ENCODE measurements at regions not wholly inside any gene's neighbourhood (a gene's known extent, or its start where the extent isn't known, plus 50 kb on each side); places are given as distances from the start of the nearest gene placed in this dataset.
A peak's percentile ranks its signal among the peaks of the same experiment; 100 is the strongest.

DNA sequence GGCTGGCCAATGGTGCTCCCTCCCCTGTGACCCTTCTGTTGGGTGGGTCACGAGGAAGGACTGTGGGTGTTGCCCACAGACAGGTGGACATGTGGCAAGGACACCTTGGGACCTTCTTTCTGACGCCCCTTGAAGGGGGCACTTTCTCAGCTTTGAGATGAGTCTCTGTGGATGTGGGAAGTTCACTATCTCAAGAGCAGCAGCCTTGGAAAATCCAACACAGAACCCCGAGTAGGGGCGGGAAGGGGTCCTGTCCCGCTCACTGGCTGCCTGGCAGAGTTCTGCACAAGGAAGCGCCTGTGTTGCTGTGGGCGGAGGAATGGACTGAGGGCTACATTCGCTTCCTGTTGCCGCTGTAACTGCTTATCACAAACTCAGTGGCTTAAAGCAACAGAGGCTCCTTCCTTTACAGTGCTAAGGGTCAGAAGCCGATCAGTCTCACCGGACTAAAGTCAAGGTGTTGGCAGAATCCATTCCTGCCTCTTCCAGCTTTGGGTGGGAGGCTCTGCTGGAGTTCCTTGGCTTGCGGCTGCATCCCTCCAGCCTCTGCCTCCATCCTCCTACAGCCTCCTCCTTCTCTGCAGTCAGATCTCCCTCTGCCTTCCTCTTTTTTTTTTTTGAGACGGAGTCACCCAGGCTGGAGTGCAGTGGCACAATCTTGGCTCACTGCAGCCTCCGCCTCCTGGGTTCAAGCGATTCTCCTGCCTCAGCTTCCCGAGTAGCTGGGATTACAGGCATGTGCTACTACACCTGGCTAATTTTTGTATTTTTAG is 305.2 kb downstream of the SEC14L1 start:
- H3K27me3 ChIP-seq (ENCODE audit: control insufficient read depth in 1 of 2, insufficient read depth in 2 of 2, low read length in 2 of 2): no peaks in the 10 kb centered on the region
- no peaks in the 10 kb centered on the region for H3K36me3 ChIP-seq (ENCODE audit: insufficient read depth, low read length)
- no peaks in the 10 kb centered on the region for H3K9me3 ChIP-seq (ENCODE audit: low read length)
- H3K4me3 ChIP-seq (ENCODE audit: low read depth in 1 of 2, low read length in 2 of 2): no peak overlapping the region
- H3K9ac ChIP-seq (ENCODE audit: low read length): no peak overlapping the region
- H3K4me1 ChIP-seq (ENCODE audit: insufficient read depth, low read length): peaks cover 65% of the 10 kb centered on the region
- H3K27ac ChIP-seq (ENCODE audit: low read depth, low read length): peak overlapping the region; percentile 54

DNA sequence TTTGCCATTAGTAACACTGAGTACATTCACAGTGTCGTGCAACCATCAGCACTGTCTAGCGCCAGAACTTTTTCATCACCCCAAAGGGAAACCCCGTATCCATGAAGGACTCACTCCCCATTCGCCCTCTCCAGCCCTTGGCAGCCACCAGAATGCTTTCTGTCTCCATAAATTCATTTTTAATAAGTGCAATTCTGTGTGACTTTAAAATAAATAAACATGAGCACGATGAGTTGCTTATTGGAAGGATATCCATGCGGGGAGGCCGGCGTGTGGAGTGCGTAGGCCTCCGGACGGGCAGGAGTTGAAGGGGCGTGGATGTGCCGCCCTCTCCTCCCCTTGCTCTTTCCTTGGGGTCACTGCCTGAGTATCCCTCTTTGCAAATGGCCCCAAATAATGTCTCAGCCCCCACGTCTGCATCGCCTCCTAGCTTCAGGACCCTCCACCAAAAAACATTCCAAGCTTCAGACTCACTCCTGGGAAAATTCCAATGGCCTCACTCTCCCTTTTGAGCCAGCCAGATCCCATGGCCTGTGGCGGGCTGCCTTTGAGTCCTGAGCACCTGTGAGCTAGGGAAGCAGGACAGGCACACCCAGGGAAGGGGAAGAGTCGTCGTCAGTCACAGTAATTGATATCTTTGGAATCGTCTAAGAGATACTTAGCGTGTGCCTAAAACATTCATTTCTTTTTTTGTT is 306.3 kb downstream of the SEC14L1 start:
- H3K9me3 ChIP-seq (ENCODE audit: low read length): no peaks in the 10 kb centered on the region
- H3K36me3 ChIP-seq (ENCODE audit: insufficient read depth, low read length): no peaks in the 10 kb centered on the region
- H3K27ac ChIP-seq (ENCODE audit: low read depth, low read length): no peak overlapping the region
- H3K4me3 ChIP-seq (ENCODE audit: low read depth in 1 of 2, low read length in 2 of 2): no peak overlapping the region
- H3K27me3 ChIP-seq (ENCODE audit: control insufficient read depth in 1 of 2, insufficient read depth in 2 of 2, low read length in 2 of 2): no peaks in the 10 kb centered on the region
- no peak overlapping the region for H3K9ac ChIP-seq (ENCODE audit: low read length)
- peaks cover 60% of the 10 kb centered on the region for H3K4me1 ChIP-seq (ENCODE audit: insufficient read depth, low read length)

DNA sequence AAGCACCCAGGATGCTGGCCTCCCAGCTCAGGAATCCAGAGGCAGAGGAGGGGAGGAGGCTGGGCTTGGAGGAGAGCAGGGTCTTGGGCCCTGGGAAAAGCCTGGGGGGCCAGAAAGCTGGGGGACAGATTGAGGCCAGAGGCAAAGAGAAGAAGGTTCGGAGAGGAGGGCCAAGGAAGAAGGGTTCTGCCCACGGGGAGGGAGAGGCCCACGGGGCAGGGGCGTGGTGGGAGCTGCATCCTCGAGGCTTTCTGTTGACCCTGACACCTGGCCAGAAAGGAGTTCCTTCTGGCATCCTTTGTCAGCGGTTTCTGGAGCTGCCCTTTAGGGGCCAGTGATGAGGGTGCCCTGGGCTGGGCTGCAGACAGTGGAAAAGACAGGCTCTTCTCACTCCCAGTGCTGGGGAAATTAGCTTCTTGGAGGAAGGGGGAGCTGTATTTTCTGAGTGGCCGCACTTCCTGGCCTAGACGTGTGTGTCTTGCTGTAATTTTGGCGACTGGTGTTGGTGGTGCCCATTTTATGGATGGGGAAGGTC is 308.7 kb downstream of the SEC14L1 start:
- Histone ChIP-seq H3K9me3 (ENCODE audit: low read length) (no peaks in the 10 kb centered on the region), H3K36me3 (ENCODE audit: insufficient read depth, low read length) (no peaks in the 10 kb centered on the region), H3K4me3 (ENCODE audit: low read depth in 1 of 2, low read length in 2 of 2) (peak overlapping the region; percentile 22 to 62), H3K27ac (ENCODE audit: low read depth, low read length) (peak overlapping the region; percentile 87), H3K9ac (ENCODE audit: low read length) (peak overlapping the region; percentile 20), H3K4me1 (ENCODE audit: insufficient read depth, low read length) (peaks cover 70% of the 10 kb centered on the region), H3K27me3 (ENCODE audit: control insufficient read depth in 1 of 2, insufficient read depth in 2 of 2, low read length in 2 of 2) (no peaks in the 10 kb centered on the region)

DNA sequence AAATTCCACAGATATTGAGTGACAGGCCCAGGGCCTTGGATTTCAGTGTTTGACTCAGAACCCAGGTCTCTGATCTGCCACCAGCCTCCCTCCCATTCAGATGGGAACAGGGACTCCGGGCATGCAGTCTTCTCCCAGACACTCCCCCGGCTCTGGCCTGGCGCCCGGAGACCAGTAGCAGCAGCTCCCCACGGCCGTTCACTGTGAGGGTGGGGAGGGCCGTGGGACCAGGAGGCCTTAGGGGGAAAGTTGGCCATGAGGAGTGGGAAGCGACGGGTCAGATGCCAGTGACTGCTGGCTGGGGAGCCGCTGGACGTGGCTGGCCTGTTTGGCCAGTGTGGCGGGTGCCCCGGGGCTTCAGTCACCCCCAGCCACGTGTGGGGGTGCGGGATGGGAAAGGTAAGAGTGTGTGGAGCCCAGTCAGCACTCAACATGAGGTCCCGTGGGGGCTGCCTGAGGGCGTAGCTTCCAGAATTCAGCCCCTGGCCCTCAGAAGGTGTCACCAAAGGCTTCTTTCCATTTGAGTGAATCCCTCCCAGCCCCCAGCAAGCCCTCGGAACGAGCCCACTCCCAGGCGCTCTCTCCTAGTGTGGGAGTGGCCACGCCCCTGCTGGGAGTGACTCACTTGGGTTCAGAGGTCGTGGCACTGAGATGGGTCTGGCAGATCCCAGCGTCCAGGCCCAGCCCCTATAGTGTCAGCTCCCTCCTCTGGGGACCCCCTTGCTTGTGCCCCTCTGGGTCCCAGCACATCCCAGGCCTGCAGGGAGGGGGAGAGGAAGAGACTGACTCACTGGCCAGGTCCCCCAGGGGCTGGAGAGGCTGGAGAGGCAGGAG is 309.4 kb downstream of the SEC14L1 start:
- peaks cover 69% of the 10 kb centered on the region for H3K4me1 ChIP-seq (ENCODE audit: insufficient read depth, low read length)
- H3K27me3 ChIP-seq (ENCODE audit: control insufficient read depth in 1 of 2, insufficient read depth in 2 of 2, low read length in 2 of 2): no peaks in the 10 kb centered on the region
- no peaks in the 10 kb centered on the region for H3K36me3 ChIP-seq (ENCODE audit: insufficient read depth, low read length)
- peak overlapping the region; percentile 87 for H3K27ac ChIP-seq (ENCODE audit: low read depth, low read length)
- H3K9me3 ChIP-seq (ENCODE audit: low read length): no peaks in the 10 kb centered on the region
- peak overlapping the region; percentile 57 to 62 for H3K4me3 ChIP-seq (ENCODE audit: low read depth in 1 of 2, low read length in 2 of 2)
- H3K9ac ChIP-seq (ENCODE audit: low read length): peak overlapping the region; percentile 50

DNA sequence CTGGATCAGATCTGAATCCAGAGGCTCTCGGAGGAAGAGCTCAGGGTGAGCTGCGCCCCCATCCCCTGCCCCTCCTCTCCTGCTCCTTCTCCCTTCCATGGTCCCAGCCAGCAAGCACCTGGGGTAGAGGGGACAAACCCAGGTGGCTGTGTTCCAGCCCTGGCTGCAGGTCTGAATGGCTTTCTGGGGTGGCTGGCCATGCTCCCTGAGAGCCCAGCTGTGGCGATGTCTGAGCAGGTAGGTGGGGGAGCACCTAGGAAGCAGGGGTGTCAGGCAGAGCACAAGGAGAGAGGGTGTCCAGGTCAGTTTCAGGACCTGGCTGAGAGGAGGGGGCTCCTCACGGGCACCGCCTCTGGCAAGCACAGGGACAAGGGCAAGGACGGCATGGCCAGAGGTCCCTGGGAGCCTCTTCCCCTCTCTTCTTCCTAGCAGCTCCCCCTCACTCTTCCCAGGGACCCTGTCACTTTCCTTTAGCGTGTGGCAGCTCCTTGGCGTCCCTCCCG is 310.0 kb downstream of the SEC14L1 start:
- Histone ChIP-seq H3K4me1 (ENCODE audit: insufficient read depth, low read length) (peaks cover 67% of the 10 kb centered on the region), H3K36me3 (ENCODE audit: insufficient read depth, low read length) (no peaks in the 10 kb centered on the region), H3K9me3 (ENCODE audit: low read length) (no peaks in the 10 kb centered on the region), H3K9ac (ENCODE audit: low read length) (peak overlapping the region; percentile 50), H3K27me3 (ENCODE audit: control insufficient read depth in 1 of 2, insufficient read depth in 2 of 2, low read length in 2 of 2) (no peaks in the 10 kb centered on the region), H3K27ac (ENCODE audit: low read depth, low read length) (peak overlapping the region; percentile 87), H3K4me3 (ENCODE audit: low read depth in 1 of 2, low read length in 2 of 2) (peak overlapping the region; percentile 57 to 62)

DNA sequence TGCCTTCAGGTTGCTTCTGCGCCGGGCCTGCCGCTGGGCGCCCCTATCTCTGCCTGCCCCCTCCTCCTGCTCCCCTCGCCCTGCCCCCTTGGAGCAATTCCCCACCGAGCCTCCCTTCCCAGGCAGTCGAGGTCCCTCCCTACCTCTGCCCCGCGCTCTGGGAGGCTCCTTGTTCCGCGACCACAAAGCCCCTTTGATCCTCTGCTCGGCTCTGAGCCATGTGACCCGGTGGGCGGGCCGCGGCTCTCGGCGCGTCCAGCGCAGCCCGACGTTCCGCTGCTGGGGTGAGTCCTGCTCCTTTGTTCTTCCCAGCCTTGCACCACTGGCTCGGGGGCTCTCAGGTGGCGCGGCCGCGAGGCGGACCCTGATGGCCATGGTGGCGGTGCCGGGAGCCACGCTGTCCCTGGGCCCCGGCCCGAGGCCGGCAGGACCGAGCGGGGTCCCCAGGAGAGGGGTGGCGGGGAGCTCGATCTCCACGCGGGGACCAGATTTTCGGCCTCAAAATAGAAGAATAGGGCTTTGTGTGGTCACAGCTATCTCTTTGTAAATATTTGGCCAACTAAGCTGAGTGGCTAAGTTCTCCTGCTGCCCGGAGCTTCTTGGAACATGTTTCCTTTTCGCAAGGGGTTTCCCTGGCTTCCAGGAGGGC is 310.6 kb downstream of the SEC14L1 start:
- Histone ChIP-seq H3K4me1 (ENCODE audit: insufficient read depth, low read length) (peaks cover 65% of the 10 kb centered on the region), H3K27me3 (ENCODE audit: control insufficient read depth in 1 of 2, insufficient read depth in 2 of 2, low read length in 2 of 2) (no peaks in the 10 kb centered on the region), H3K27ac (ENCODE audit: low read depth, low read length) (peak overlapping the region; percentile 87), H3K9me3 (ENCODE audit: low read length) (no peaks in the 10 kb centered on the region), H3K4me3 (ENCODE audit: low read depth in 1 of 2, low read length in 2 of 2) (peak overlapping the region; percentile 57 to 62), H3K9ac (ENCODE audit: low read length) (peak overlapping the region; percentile 50), H3K36me3 (ENCODE audit: insufficient read depth, low read length) (no peaks in the 10 kb centered on the region)

DNA sequence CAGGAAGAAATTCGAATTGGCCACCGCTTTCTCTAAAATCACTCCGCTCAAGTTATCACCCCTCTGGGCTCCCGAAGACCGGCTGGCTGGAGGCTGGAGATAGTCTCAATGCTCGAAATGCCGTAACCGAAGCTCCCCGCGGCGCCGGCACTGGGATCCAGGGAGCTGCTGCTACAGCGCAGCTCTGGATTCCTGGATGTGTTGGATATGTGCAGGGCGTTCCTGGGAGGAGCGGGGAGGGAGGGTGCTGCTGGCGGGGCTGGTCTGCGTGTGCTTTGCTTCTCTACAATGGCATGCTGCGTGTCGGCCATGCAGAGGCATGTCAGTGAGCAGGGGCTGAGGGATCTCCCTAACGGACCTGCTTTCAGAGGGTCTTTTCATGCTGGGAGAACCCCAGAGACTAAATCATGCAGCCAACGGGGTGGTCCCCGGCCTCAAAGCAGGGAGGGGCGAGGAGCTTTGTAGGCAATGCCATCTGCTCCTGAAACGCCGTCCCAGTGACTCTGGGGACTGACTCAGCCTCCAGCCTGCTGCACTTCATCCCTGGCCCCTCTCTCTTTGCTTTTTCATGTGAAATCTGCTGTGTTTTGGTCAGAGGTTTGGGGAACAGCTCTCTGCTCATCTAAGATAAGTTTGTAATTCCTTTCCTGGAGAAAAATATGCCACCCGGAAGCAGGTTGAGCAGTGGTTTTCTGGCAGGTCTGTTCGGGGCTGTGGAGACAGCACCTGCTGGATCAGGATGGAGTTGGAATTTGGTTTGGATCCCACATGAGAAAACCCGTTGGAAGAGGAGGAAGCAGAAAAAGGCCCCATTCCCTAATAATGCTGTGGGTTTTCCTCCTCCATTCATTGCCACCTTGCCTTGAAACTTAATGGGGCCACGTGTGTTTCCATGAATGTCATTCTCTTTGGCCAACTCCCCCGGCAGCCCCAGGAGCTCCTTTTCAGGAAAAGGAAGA is 311.4 kb downstream of the SEC14L1 start:
- Histone ChIP-seq H3K36me3 (ENCODE audit: insufficient read depth, low read length) (no peaks in the 10 kb centered on the region), H3K27ac (ENCODE audit: low read depth, low read length) (peak overlapping the region; percentile 87), H3K4me1 (ENCODE audit: insufficient read depth, low read length) (peaks cover 60% of the 10 kb centered on the region), H3K9me3 (ENCODE audit: low read length) (no peaks in the 10 kb centered on the region), H3K9ac (ENCODE audit: low read length) (peak overlapping the region; percentile 50), H3K27me3 (ENCODE audit: control insufficient read depth in 1 of 2, insufficient read depth in 2 of 2, low read length in 2 of 2) (no peaks in the 10 kb centered on the region), H3K4me3 (ENCODE audit: low read depth in 1 of 2, low read length in 2 of 2) (peak overlapping the region; percentile 57 to 62)

DNA sequence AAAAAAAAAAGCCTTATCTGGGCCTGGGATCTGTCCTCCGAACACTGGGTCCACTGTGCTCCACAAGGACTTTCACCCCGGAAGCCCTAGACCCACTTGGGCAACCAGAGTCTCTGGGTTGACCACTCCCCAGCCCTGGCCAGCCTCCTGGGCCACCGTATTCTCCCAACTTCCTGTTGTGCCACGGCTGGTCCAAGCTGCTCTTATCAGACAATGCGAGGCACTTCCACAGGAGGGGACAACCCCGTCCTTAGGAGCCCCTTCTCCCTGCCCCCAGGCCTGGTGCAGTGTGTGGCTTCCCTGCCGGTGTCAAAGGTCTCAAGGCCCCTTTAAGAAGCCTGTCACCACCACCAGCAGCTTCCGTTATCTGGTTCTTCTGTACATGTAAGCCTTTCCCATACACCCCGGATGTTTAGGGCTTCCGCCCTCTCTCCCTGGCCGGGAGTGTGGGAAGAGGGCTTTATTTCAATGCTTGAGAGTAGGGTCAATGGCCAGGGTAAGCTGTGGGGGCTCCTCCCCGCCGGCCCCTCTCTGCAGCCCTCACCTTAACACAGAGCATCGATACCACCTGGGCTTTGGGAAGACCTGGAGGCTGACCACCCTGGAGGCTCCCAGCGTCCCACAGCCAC is 313.0 kb downstream of the SEC14L1 start:
- no peak overlapping the region for H3K4me3 ChIP-seq (ENCODE audit: low read depth in 1 of 2, low read length in 2 of 2)
- H3K27me3 ChIP-seq (ENCODE audit: control insufficient read depth in 1 of 2, insufficient read depth in 2 of 2, low read length in 2 of 2): no peaks in the 10 kb centered on the region
- H3K27ac ChIP-seq (ENCODE audit: low read depth, low read length): peak overlapping the region; percentile 48
- H3K36me3 ChIP-seq (ENCODE audit: insufficient read depth, low read length): no peaks in the 10 kb centered on the region
- no peaks in the 10 kb centered on the region for H3K9me3 ChIP-seq (ENCODE audit: low read length)
- no peak overlapping the region for H3K9ac ChIP-seq (ENCODE audit: low read length)
- H3K4me1 ChIP-seq (ENCODE audit: insufficient read depth, low read length): peaks cover 60% of the 10 kb centered on the region

DNA sequence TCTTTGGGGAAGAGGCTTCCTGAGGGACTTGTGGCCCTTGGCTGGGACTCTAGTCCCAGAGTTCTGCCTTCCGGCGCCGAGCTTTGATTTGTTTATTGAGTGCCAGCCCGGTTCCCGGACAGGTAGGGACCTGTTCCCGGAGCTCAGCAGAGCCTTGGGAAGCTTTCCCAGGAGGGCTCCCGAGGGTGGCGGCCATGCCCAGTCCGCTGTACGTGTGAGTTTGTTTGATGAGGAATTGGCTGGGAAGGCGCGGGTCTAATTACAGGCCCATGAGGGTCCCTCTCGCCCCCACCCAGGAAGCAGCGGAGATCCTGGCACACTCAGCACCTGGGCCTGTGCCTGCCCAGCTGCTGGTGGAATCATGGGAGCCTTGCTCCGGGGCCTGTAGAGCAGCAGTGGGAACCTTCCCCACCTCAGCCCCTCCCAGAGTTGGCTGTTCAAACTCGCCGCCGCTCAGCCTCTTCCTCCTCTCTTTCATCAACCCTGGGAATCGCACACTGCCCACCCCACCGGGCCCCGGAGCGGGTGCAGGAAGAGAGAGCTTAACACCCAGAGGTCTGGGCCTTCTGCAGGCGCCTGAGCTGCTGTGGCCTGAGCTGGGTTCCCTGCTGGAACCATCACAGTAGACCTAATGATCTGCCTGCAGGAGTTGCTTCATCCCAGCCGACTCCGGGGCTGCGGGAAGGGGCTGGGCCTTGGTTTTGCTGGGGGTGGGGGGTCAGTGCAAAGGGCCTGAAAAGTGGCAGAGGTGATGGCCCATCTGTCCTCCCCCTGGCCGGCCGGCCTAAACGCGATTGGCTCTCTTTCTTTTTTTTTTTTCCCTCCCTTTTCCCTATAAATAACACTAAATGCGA is 313.7 kb downstream of the SEC14L1 start:
- peaks cover 59% of the 10 kb centered on the region for H3K4me1 ChIP-seq (ENCODE audit: insufficient read depth, low read length)
- no peaks in the 10 kb centered on the region for H3K36me3 ChIP-seq (ENCODE audit: insufficient read depth, low read length)
- no peaks in the 10 kb centered on the region for H3K27me3 ChIP-seq (ENCODE audit: control insufficient read depth in 1 of 2, insufficient read depth in 2 of 2, low read length in 2 of 2)
- H3K9ac ChIP-seq (ENCODE audit: low read length): no peak overlapping the region
- peak overlapping the region; percentile 48 for H3K27ac ChIP-seq (ENCODE audit: low read depth, low read length)
- no peaks in the 10 kb centered on the region for H3K9me3 ChIP-seq (ENCODE audit: low read length)
- no peak overlapping the region for H3K4me3 ChIP-seq (ENCODE audit: low read depth in 1 of 2, low read length in 2 of 2)

All from muscle layer of colon (tissue), 2 donors.